A673 (cell line): ENCODE measurements at regions not wholly inside any gene's neighbourhood (a gene's known extent, or its start where the extent isn't known, plus 50 kb on each side); places are given as distances from the start of the nearest gene placed in this dataset.

Source experiments
- BruUV-seq: library from RNA; stranded (reverse); fragments of 400-500 nt; replicated peaks from 2 replicates; lab custom pipeline; 2021; lab: Mats Ljungman, UMichigan
- CTCF ChIA-PET: fragments of 300-600 bp; sonication (Branson Sonifier 250); formaldehyde crosslinking; loops from one replicate; lab custom pipeline; 2022; ENCODE audit warnings: antibody characterized with exemption; lab: Charles Lee
- POLR2A ChIA-PET: fragments of 300-600 bp; sonication (Branson Sonifier 250); formaldehyde crosslinking; loops from one replicate; lab custom pipeline; 2022; ENCODE audit warnings: antibody characterized with exemption; ENCODE audit not compliant: low non-redundant PET; lab: Charles Lee
- DNase-seq: peaks from one replicate; pipeline ENCODE4 v3.0.0-alpha.2; 2015; ENCODE audit warnings: low spot score
- H3K27ac ChIP-seq: fragments of 200-600 bp; sonication (generic); 2 replicates; pipeline ENCODE4 v1.5.1; 2016; ENCODE audit warnings: mixed run types, low read depth, mild to moderate bottlenecking, mixed read lengths, antibody characterized with exemption, low read length; ENCODE audit not compliant: poor library complexity, severe bottlenecking
- H3K27me3 ChIP-seq: fragments of 200-600 bp; sonication (generic); replicated peaks from 2 replicates; pipeline ENCODE4 v1.6.1; 2017; ENCODE audit warnings: mixed run types, low read depth, mild to moderate bottlenecking, mixed read lengths, antibody characterized with exemption, low read length; ENCODE audit not compliant: insufficient read depth, poor library complexity
- H3K36me3 ChIP-seq: fragments of 200-600 bp; sonication (generic); 2 replicates; pipeline ENCODE4 v1.6.1; 2016; ENCODE audit warnings: mixed run types, mild to moderate bottlenecking, mixed read lengths, antibody characterized with exemption, low read length; ENCODE audit not compliant: insufficient read depth, poor library complexity, severe bottlenecking
- H3K4me1 ChIP-seq: fragments of 200-600 bp; sonication (generic); 2 replicates; pipeline ENCODE4 v1.6.1; 2017; ENCODE audit warnings: mixed run types, mild to moderate bottlenecking, mixed read lengths, antibody characterized with exemption, low read length; ENCODE audit not compliant: insufficient read depth, poor library complexity, severe bottlenecking
- H3K4me3 ChIP-seq: fragments of 200-600 bp; sonication (generic); 2 replicates; pipeline ENCODE4 v1.5.1; 2016; ENCODE audit warnings: low read depth, mixed run types, mild to moderate bottlenecking, mixed read lengths, low read length; ENCODE audit not compliant: poor library complexity, severe bottlenecking
- H3K9me3 ChIP-seq: fragments of 200-600 bp; sonication (generic); 2 replicates; pipeline ENCODE4 v1.6.1; 2016; ENCODE audit warnings: mixed run types, low read depth, mild to moderate bottlenecking, mixed read lengths, antibody characterized with exemption, low read length; ENCODE audit not compliant: poor library complexity, severe bottlenecking
- EZH2 ChIP-seq: fragments of 200-600 bp; sonication (generic); IDR thresholded peaks from 2 replicates; pipeline ENCODE4 v1.6.1; 2017; ENCODE audit warnings: borderline replicate concordance, low read depth, mild to moderate bottlenecking, mixed read lengths, antibody characterized with exemption, low read length; ENCODE audit not compliant: poor library complexity, severe bottlenecking
- intact Hi-C: fragments of 100-400 bp; cut with micrococcal nuclease; formaldehyde crosslinking; loops from one replicate; pipeline ENCODE4 v1.10.0; 2022; ENCODE audit not compliant: unreplicated experiment
- TF ChIP-seq, protein P1 (sequence below): fragments of 300-800, 200-600 bp; sonication (generic); conservative IDR thresholded peaks from 2 replicates; pipeline ENCODE4 v1.5.1; 2017; ENCODE audit warnings: low read depth, mild to moderate bottlenecking, antibody characterized with exemption, low read length, moderate library complexity, mixed read lengths

- intact Hi-C loops, result no loop called here
- no peak overlapping the region for H3K27ac ChIP-seq
- TF ChIP-seq EZH2, result no peak
- TF ChIP-seq, protein P1, sequence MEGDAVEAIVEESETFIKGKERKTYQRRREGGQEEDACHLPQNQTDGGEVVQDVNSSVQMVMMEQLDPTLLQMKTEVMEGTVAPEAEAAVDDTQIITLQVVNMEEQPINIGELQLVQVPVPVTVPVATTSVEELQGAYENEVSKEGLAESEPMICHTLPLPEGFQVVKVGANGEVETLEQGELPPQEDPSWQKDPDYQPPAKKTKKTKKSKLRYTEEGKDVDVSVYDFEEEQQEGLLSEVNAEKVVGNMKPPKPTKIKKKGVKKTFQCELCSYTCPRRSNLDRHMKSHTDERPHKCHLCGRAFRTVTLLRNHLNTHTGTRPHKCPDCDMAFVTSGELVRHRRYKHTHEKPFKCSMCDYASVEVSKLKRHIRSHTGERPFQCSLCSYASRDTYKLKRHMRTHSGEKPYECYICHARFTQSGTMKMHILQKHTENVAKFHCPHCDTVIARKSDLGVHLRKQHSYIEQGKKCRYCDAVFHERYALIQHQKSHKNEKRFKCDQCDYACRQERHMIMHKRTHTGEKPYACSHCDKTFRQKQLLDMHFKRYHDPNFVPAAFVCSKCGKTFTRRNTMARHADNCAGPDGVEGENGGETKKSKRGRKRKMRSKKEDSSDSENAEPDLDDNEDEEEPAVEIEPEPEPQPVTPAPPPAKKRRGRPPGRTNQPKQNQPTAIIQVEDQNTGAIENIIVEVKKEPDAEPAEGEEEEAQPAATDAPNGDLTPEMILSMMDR, result no peak
- CTCF ChIA-PET, result no interaction called here
- no peaks in the 10 kb centered on the region for H3K27me3 ChIP-seq
- no peaks in the 10 kb centered on the region for H3K9me3 ChIP-seq
- H3K4me1 ChIP-seq, result no peaks in the 10 kb centered on the region
- no peak for DNase-seq
- H3K4me3 ChIP-seq, result no peak overlapping the region
- POLR2A ChIA-PET, result no interaction called here
- BruUV-seq, result no TSS peak
- no peaks in the 10 kb centered on the region for H3K36me3 ChIP-seq
Measured at GRCh38 chr14:83874662-83875061, 1655.3 kb upstream of the FLRT2 start.

GRCh38 chr14:83883732-83884131, 1646.2 kb upstream of the FLRT2 start:
- intact Hi-C loops, result no loop called here
- no TSS peak for BruUV-seq
- H3K27ac ChIP-seq, result no peak overlapping the region
- no peak for TF ChIP-seq EZH2
- TF ChIP-seq, protein P1, result no peak
- no peaks in the 10 kb centered on the region for H3K36me3 ChIP-seq
- no peaks in the 10 kb centered on the region for H3K9me3 ChIP-seq
- H3K4me3 ChIP-seq, result no peak overlapping the region
- POLR2A ChIA-PET, result no interaction called here
- H3K4me1 ChIP-seq, result peaks cover 4% of the 10 kb centered on the region
- no peaks in the 10 kb centered on the region for H3K27me3 ChIP-seq
- CTCF ChIA-PET, result no interaction called here
- DNase-seq, result no peak

DNA sequence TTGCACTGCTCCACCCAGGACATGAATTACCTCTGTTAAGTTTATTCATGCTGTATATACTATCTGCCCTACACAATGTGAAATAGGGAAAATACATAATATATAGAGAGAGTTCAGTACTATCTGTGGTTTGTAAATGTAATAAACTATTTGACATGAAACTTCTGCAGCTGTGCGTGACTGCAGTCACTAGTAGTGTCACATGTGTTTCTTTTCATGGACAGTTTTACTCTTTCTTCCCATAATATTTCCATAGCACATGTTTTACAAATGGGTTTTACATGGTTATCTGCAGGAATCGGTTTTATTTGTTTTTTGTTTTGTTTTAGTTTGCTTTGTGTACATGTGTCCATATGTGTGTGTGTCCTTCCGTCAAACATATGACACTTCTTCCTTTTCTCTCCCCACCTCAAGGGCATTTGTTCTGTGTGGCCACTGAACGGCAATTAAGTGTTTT, 1644.1 kb upstream of the FLRT2 start:
- BruUV-seq, result no TSS peak
- CTCF ChIA-PET, result no interaction called here
- intact Hi-C loops, result no loop called here

More for the DNA sequence above, 1644.1 kb upstream of the FLRT2 start:
- Histone ChIP-seq H3K4me1 (peaks cover 4% of the 10 kb centered on the region), H3K27me3 (no peaks in the 10 kb centered on the region), H3K9me3 (no peaks in the 10 kb centered on the region), H3K36me3 (no peaks in the 10 kb centered on the region), H3K27ac (no peak overlapping the region), H3K4me3 (no peak overlapping the region)
- POLR2A ChIA-PET, result no interaction called here
- no peak for TF ChIP-seq EZH2
- TF ChIP-seq, protein P1, result no peak
- no peak for DNase-seq
